ENCODE measurements at regions not wholly inside any gene's neighbourhood (a gene's known extent, or its start where the extent isn't known, plus 50 kb on each side); places are given as distances from the start of the nearest gene placed in this dataset.

- TF ChIP-seq CTCF (conservative IDR thresholded peaks at IDR 0.05 in 1 of 2, IDR thresholded peaks at IDR 0.05 in 1 of 2; ENCODE audit: low read depth in 1 of 2, low read length in 2 of 2) (no peak), EZH2 (IDR thresholded peaks at IDR 0.05; ENCODE audit: low read length, missing control alignments) (no peak)
Observed at GRCh38 chr1:221549815-221550214, 192.1 kb downstream of the DUSP10 start.
